ENCODE measurements at regions not wholly inside any gene's neighbourhood (a gene's known extent, or its start where the extent isn't known, plus 50 kb on each side); places are given as distances from the start of the nearest gene placed in this dataset.

DNA sequence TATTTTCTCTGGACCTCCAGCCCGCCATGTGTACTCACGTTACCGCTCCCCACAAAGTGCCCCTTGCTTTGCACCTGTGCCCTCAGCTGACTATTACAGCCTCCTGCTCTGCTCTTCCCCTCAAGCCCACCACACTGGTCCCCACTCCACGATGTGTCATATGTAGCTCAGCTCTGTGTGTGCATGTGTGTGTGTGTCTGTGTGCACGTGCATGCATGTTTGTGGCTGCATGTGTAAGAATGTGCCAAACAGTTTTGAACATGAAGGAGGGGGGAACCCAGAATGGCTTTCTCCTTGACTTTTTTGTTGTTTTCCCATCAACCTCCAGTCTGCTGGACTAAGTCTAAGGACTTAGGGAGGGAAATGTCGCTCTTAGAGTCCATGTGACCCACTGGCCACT lies 54.8 kb upstream of the BTRC start:
- DNase-seq: no peak

- peak; percentile 44 to 54 for DNase-seq
Observed at GRCh38 chr10:101301111-101301731, 52.7 kb upstream of the BTRC start.

- no peak for DNase-seq
Observed at GRCh38 chr10:101303087-101303703, 50.8 kb upstream of the BTRC start.
